HEK293T (cell line): ENCODE measurements at regions not wholly inside any gene's neighbourhood (a gene's known extent, or its start where the extent isn't known, plus 50 kb on each side); places are given as distances from the start of the nearest gene placed in this dataset.
"Not testable (repeated sequence)": the region's sequence is repeated elsewhere in the genome, so short reads cannot be mapped to it uniquely, and the experiment has no call there.

Experiments used
- CTCF ChIA-PET: fragments of 350-600 bp; formaldehyde crosslinking; extraction: SDS; loops from one replicate; lab custom pipeline; 2021; ENCODE audit warnings: antibody characterized with exemption, inconsistent platforms; lab: Yijun Ruan, JAX
- POLR2A ChIA-PET: fragments of 350-600 bp; formaldehyde crosslinking; extraction: SDS; loops from one replicate; lab custom pipeline; 2020; ENCODE audit warnings: antibody characterized with exemption, inconsistent platforms; lab: Yijun Ruan, JAX
- DNase-seq: peaks from one replicate; pipeline ENCODE4 v3.0.0; 2012; ENCODE audit warnings: mixed read lengths; ENCODE audit errors: extremely low spot score
- ARNT ChIP-seq: fragments of 450-650 bp; IDR thresholded peaks from 2 replicates; pipeline ENCODE4 v1.6.1; 2017; ENCODE audit warnings: mild to moderate bottlenecking
- BHLHE40 ChIP-seq: fragments of 450-650 bp; IDR thresholded peaks from 2 replicates; pipeline ENCODE4 v1.6.1; 2016; ENCODE audit warnings: mild to moderate bottlenecking, moderate library complexity, borderline replicate concordance
- CTBP1 ChIP-seq: fragments of 450-650 bp; IDR thresholded peaks from 2 replicates; pipeline ENCODE4 v1.6.1; 2016; ENCODE audit warnings: borderline replicate concordance
- ELF4 ChIP-seq: fragments of 450-650 bp; IDR thresholded peaks from 2 replicates; pipeline ENCODE4 v1.6.1; 2017; ENCODE audit warnings: antibody characterized with exemption
- FOXA1 ChIP-seq: fragments of 450-650 bp; IDR thresholded peaks from 2 replicates; pipeline ENCODE4 v1.6.1; 2016; ENCODE audit warnings: mild to moderate bottlenecking
- FOXK2 ChIP-seq: fragments of 450-650 bp; IDR thresholded peaks from 2 replicates; pipeline ENCODE4 v1.6.1; 2016; ENCODE audit warnings: mild to moderate bottlenecking
- FOXM1 ChIP-seq: fragments of 450-650 bp; IDR thresholded peaks from 2 replicates; pipeline ENCODE4 v1.6.1; 2017; ENCODE audit warnings: mild to moderate bottlenecking, borderline replicate concordance
- HDGF ChIP-seq: fragments of 450-650 bp; IDR thresholded peaks from 2 replicates; pipeline ENCODE4 v1.6.1; 2017; ENCODE audit warnings: antibody characterized with exemption, borderline replicate concordance
- L3MBTL2 ChIP-seq: fragments of 450-650 bp; conservative IDR thresholded peaks from 2 replicates; pipeline ENCODE4 v1.6.1; 2016; ENCODE audit warnings: mild to moderate bottlenecking
- LEF1 ChIP-seq: fragments of 450-650 bp; IDR thresholded peaks from 2 replicates; pipeline ENCODE4 v1.6.1; 2017; ENCODE audit warnings: mild to moderate bottlenecking, borderline replicate concordance
- NFRKB ChIP-seq: fragments of 450-650 bp; IDR thresholded peaks from 2 replicates; pipeline ENCODE4 v1.6.1; 2016; ENCODE audit warnings: mild to moderate bottlenecking, moderate library complexity
- SP1 ChIP-seq: fragments of 450-650 bp; IDR thresholded peaks from 2 replicates; pipeline ENCODE4 v1.6.1; 2017
- SUZ12 ChIP-seq: fragments of 450-650 bp; IDR thresholded peaks from 2 replicates; pipeline ENCODE4 v1.6.1; 2016; ENCODE audit warnings: mild to moderate bottlenecking
- TARDBP ChIP-seq: fragments of 450-650 bp; IDR thresholded peaks from 2 replicates; pipeline ENCODE4 v1.6.1; 2016
- ZNF384 ChIP-seq: fragments of 450-650 bp; IDR thresholded peaks from 2 replicates; pipeline ENCODE4 v1.6.1; 2016
- TF ChIP-seq, protein P1 (sequence below): fragments of 450-650 bp; IDR thresholded peaks from 2 replicates; pipeline ENCODE4 v1.6.1; 2016

DNA sequence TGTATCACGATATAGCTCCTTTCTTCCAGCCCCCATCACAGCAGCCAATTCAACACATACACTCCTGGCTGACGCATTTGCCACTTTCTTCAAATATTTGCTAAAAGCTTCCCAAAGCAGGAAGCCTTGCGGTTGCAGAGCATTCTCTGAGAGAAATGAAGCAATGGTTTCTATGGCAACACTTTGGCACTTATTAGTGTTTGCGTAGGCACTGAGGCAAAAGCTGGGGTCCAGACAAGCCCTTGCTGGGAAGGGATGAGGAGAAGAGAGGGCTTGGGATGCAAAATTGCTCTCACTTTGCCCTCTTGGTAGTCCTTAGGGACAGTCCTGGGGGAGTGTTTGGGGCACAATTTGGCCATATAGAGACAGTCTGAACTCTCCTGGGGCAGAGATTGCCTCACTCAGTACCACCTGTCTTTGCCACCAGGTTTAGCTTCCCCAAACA is 55.0 kb upstream of the PAK3 start:
- no peak for TF ChIP-seq FOXA1
- no peak for TF ChIP-seq FOXK2
- TF ChIP-seq NFRKB: no peak
- TF ChIP-seq TARDBP: no peak
- TF ChIP-seq L3MBTL2: no peak
- no peak for TF ChIP-seq ZNF384
- TF ChIP-seq, protein P1, sequence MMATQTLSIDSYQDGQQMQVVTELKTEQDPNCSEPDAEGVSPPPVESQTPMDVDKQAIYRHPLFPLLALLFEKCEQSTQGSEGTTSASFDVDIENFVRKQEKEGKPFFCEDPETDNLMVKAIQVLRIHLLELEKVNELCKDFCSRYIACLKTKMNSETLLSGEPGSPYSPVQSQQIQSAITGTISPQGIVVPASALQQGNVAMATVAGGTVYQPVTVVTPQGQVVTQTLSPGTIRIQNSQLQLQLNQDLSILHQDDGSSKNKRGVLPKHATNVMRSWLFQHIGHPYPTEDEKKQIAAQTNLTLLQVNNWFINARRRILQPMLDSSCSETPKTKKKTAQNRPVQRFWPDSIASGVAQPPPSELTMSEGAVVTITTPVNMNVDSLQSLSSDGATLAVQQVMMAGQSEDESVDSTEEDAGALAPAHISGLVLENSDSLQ: no peak
- TF ChIP-seq HDGF: no peak
- no peak for TF ChIP-seq CTBP1
- no peak for TF ChIP-seq SP1
- no peak for TF ChIP-seq FOXM1
- ChIA-PET CTCF (no interaction called here), POLR2A (no interaction called here)
- no peak for DNase-seq

DNA sequence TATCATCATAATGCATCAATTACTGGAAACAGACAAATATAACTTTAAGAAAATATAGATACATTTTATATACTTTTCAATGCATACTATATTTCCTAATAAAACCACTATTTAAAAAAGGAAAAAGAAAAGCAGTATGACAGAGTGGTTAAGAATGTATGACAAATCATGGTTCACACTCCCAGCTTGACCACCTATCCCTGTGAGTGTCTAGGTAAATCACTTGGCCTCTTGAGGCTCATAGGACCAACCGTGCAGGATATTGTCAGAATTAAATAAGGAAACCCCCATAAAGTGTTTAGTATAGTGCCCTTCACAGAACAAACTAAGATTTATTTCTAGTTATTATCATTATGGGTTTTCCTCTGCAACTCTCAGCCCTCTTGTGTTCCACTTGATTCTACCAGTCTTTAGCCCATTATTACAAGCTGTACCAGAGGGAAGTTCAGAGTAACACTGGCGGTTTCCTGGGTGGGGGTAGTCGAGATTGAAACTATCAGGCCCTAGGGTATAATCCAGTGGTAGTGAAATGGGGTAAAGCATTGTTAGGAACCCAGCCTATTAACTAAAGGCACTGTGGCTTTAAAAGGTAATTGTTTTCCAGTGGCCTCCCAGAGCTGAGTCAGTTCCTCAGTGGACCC is 55.5 kb upstream of the PAK3 start:
- CTCF ChIA-PET: no interaction called here
- DNase-seq: no peak

DNA sequence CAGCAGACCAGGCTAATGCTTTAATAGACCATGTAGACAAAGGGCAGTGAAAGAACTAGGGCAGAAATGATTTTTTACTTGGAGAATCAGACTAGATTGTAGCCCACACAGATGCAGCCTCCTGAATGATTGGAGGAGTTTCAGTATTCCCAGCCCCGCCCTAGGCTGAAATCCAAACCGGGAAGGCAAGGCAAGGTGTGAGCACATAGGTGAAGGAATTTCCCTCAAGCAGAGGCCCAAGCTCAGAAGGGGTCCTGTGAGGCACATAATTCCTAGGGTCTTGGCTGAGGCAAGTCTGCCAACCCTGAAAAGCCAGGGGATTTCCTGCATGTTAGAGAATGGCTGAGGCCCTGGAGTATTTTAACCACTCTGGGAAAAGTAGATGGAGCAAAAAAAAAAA is 56.4 kb upstream of the PAK3 start:
- no peak for DNase-seq
- ChIA-PET POLR2A (no interaction called here), CTCF (no interaction called here)
- TF ChIP-seq HDGF (no peak), NFRKB (no peak), FOXK2 (no peak), L3MBTL2 (no peak), CTBP1 (no peak), FOXA1 (no peak), TARDBP (no peak), BHLHE40 (no peak), ARNT (no peak), ZNF384 (no peak), SUZ12 (no peak), FOXM1 (no peak), LEF1 (no peak), SP1 (no peak)
- TF ChIP-seq, protein P1: no peak

More for the DNA sequence above, 55.5 kb upstream of the PAK3 start:
- POLR2A ChIA-PET: no interaction called here
- no peak for TF ChIP-seq L3MBTL2
- TF ChIP-seq FOXA1: no peak
- no peak for TF ChIP-seq FOXK2
- TF ChIP-seq ARNT: no peak

DNA sequence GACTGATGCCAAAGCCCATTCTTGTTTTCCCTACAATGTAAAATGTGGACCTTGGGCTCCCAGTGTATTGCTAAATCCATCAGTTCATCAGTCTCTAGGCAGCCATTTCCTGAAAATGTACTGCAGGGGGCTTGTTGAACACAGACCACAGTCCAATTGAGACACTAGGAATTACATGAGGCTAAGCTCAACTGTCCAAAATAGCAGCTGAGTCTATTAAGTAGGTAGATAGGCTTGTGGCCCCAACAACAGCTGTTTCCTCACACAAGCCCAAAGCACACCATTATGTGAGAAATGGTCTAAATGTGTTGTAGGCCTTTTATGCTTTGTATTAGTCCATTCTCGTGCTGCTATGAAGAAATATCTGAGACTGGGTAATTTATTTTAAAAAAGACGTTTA is 60.0 kb upstream of the PAK3 start:
- ChIA-PET POLR2A (no interaction called here), CTCF (no interaction called here)
- no peak for TF ChIP-seq BHLHE40
- no peak for TF ChIP-seq SP1
- no peak for TF ChIP-seq FOXA1
- TF ChIP-seq LEF1: no peak
- TF ChIP-seq HDGF: no peak
- no peak for TF ChIP-seq TARDBP
- TF ChIP-seq ARNT: no peak
- TF ChIP-seq SUZ12: no peak
- TF ChIP-seq NFRKB: no peak
- no peak for TF ChIP-seq CTBP1
- TF ChIP-seq ZNF384: no peak
- TF ChIP-seq L3MBTL2: no peak
- no peak for TF ChIP-seq ELF4
- TF ChIP-seq FOXM1: no peak
- no peak for TF ChIP-seq FOXK2
- TF ChIP-seq, protein P1: no peak
- no peak for DNase-seq

DNA sequence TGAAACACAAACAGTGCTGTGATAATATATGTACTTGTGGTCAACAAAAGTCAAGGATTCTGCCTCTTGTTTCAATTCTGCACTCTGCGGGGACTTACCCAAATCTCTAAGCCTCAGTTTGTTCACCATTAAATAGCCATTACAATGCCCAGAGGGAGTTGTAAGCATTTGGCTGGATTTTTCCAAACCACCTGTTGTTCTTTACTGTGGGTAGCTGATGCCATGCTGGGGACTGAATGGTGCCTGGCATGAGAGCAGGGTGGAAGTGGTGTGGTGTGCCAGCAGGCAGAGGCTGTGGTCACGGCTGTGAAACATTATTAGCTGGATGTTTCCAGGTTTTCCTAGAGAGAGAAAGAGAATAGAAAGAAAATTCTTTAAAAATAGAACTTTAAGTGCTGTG is 60.7 kb upstream of the PAK3 start:
- TF ChIP-seq FOXK2: no peak
- no peak for TF ChIP-seq BHLHE40
- no peak for TF ChIP-seq ELF4
- no peak for TF ChIP-seq TARDBP
- no peak for TF ChIP-seq HDGF
- TF ChIP-seq, protein P1: no peak
- no peak for TF ChIP-seq SP1
- no peak for TF ChIP-seq L3MBTL2
- no peak for TF ChIP-seq ZNF384
- no peak for TF ChIP-seq SUZ12
- no peak for TF ChIP-seq FOXM1
- no peak for TF ChIP-seq ARNT
- no peak for TF ChIP-seq LEF1
- TF ChIP-seq NFRKB: no peak
- TF ChIP-seq FOXA1: no peak
- TF ChIP-seq CTBP1: no peak
- CTCF ChIA-PET: no interaction called here
- POLR2A ChIA-PET: no interaction called here
- no peak for DNase-seq

DNA sequence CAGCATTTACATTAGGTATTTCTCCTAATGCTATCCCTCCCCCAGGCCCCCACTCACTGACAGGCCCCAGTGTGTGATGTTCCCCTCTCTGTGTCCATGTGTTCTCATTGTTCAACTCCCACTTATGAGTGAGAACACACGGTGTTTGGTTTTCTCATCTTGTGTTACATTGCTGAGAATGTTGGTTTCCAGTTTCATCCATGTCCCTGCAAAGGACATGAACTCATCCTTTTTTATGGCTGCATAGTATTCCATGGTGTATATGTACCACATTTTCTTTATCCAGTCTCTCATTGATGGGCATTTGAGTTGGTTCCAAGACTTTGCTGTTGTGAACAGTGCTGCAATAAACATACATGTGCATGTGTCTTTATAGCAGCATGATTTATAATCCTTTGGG is 73.0 kb upstream of the PAK3 start:
- DNase-seq, CTCF ChIA-PET, POLR2A ChIA-PET: not testable (repeated sequence)
